Endothelial cell of umbilical vein (primary cell): ENCODE measurements at regions not wholly inside any gene's neighbourhood (a gene's known extent, or its start where the extent isn't known, plus 50 kb on each side); places are given as distances from the start of the nearest gene placed in this dataset.

Source experiments
- BruUV-seq: library from RNA; stranded (reverse); fragments of 400-500 nt; replicated peaks from 2 replicates; lab custom pipeline; 2021; lab: Mats Ljungman, UMichigan
- CTCF ChIA-PET: fragments of 300-600, 350-600 bp; sonication (Branson Sonifier 250); formaldehyde crosslinking; loops from one replicate; lab custom pipeline; 2021; ENCODE audit warnings: antibody characterized with exemption, inconsistent platforms; lab: Charles Lee
- POLR2A ChIA-PET: fragments of 300-600, 350-600 bp; sonication (Branson Sonifier 250); formaldehyde crosslinking; loops from one replicate; lab custom pipeline; 2021; ENCODE audit warnings: antibody characterized with exemption, inconsistent platforms; lab: Charles Lee
- DNase-seq: peaks from one replicate; pipeline ENCODE4 v3.0.0-alpha.2; 2011; ENCODE audit warnings: low read depth, low spot score
- FAIRE-seq: peaks from 2 replicates; lab custom pipeline; 2011; peaks lifted over from hg19 to GRCh38; lab: Jason Lieb, UNC
- H2AFZ ChIP-seq: 2 replicates; pipeline ENCODE4 v1.6.0; 2012; ENCODE audit warnings: low read depth, low read length, control low read depth, inconsistent platforms
- H3K27ac ChIP-seq: 2 replicates; pipeline ENCODE4 v1.5.1; 2011; ENCODE audit warnings: low read depth, mild to moderate bottlenecking, control low read depth, low read length, moderate library complexity; ENCODE audit not compliant: insufficient read depth
- H3K27me3 ChIP-seq, 2 experiments: 2 replicates each; pipeline versions ENCODE4 v1.6.0 to v1.6.1; 2011; ENCODE audit warnings: low read length in 2 of 2, mixed read lengths in 1 of 2; ENCODE audit not compliant: control insufficient read depth in 2 of 2, insufficient read depth in 2 of 2
- H3K36me3 ChIP-seq, 2 experiments: 2 replicates in 1 of 2; 3 replicates in 1 of 2; pipeline ENCODE4 v1.5.1; 2011; ENCODE audit warnings: low read length in 2 of 2, mild to moderate bottlenecking in 1 of 2, moderate library complexity in 1 of 2; ENCODE audit not compliant: control insufficient read depth in 2 of 2, insufficient read depth in 2 of 2; ENCODE audit errors: extremely low read depth in 1 of 2
- H3K4me1 ChIP-seq: 3 replicates; pipeline ENCODE4 v1.5.1; 2011; ENCODE audit warnings: mild to moderate bottlenecking, low read length; ENCODE audit not compliant: control insufficient read depth, insufficient read depth; ENCODE audit errors: extremely low read depth
- H3K4me2 ChIP-seq: 2 replicates; pipeline ENCODE4 v1.6.1; 2011; ENCODE audit warnings: low read length, control low read depth, mixed read lengths; ENCODE audit not compliant: insufficient read depth
- H3K4me3 ChIP-seq, 3 experiments: fragments of 200-600 bp in 1 of 3; sonication (generic), shearing (Covaris generic) in 1 of 3; replicated peaks in 1 of 3; 2 replicates each; pipeline ENCODE4 v1.5.1; 2011 to 2016; ENCODE audit warnings: control low read depth in 3 of 3, low read length in 3 of 3, mild to moderate bottlenecking in 2 of 3, inconsistent platforms in 1 of 3, low read depth in 1 of 3, moderate library complexity in 1 of 3; ENCODE audit not compliant: insufficient read depth in 1 of 3
- H3K79me2 ChIP-seq: 2 replicates; pipeline ENCODE4 v1.6.0; 2012; ENCODE audit warnings: low read length, inconsistent platforms; ENCODE audit not compliant: control insufficient read depth, insufficient read depth
- H3K9ac ChIP-seq: replicated peaks from 2 replicates; pipeline ENCODE3; 2011; ENCODE audit warnings: low read length, control low read depth; ENCODE audit not compliant: insufficient read depth; ENCODE audit errors: extremely low read depth
- H3K9me1 ChIP-seq: replicated peaks from 3 replicates; pipeline ENCODE4 v1.6.0; 2011; ENCODE audit warnings: mild to moderate bottlenecking, low read length; ENCODE audit not compliant: control insufficient read depth, insufficient read depth; ENCODE audit errors: extremely low read depth
- H3K9me3 ChIP-seq: replicated peaks from 2 replicates; pipeline ENCODE4 v1.5.1; 2012; ENCODE audit warnings: low read length, inconsistent platforms; ENCODE audit not compliant: control insufficient read depth, insufficient read depth
- H4K20me1 ChIP-seq: replicated peaks from 2 replicates; pipeline ENCODE3; 2011; ENCODE audit warnings: mild to moderate bottlenecking, low read length; ENCODE audit not compliant: control insufficient read depth, insufficient read depth; ENCODE audit errors: extremely low read depth
- CTCF ChIP-seq, 2 donors: IDR thresholded peaks; 1 replicate in 1 of 2; 2 replicates in 1 of 2; pipeline ENCODE4 v1.5.1; 2011; ENCODE audit warnings: low read length in 2 of 2, mild to moderate bottlenecking in 2 of 2, moderate library complexity in 2 of 2, control low read depth in 1 of 2, inconsistent platforms in 1 of 2, low read depth in 1 of 2; ENCODE audit not compliant: insufficient read depth in 1 of 2; ENCODE audit errors: extremely low read depth in 1 of 2
- EZH2 ChIP-seq: IDR thresholded peaks from 2 replicates; pipeline ENCODE4 v1.6.1; 2012; ENCODE audit warnings: borderline replicate concordance, low read depth, mild to moderate bottlenecking, moderate library complexity, low read length, inconsistent platforms; ENCODE audit not compliant: severe bottlenecking
- GATA2 ChIP-seq: IDR thresholded peaks from 2 replicates; pipeline ENCODE4 v1.7.0; 2011; ENCODE audit warnings: low read depth, mild to moderate bottlenecking, moderate library complexity, mixed read lengths, low read length; ENCODE audit not compliant: insufficient read length, insufficient read depth
- JUN ChIP-seq: IDR thresholded peaks from 2 replicates; pipeline ENCODE4 v1.6.1; 2011; ENCODE audit warnings: borderline replicate concordance, low read depth; ENCODE audit not compliant: insufficient read length, insufficient read depth
- POLR2A ChIP-seq: IDR thresholded peaks from 2 replicates; pipeline ENCODE4 v1.6.1; 2012; ENCODE audit warnings: low read depth, mild to moderate bottlenecking, control low read depth, low read length
- dilution Hi-C: fragments of 300-500 bp; cut with MboI; formaldehyde crosslinking; loops from one replicate; pipeline ENCODE4 v1.15.0; 2019; ENCODE audit warnings: low sequenced_read_pairs; ENCODE audit not compliant: extremely low pct_ligation_motif_present
- intact Hi-C: fragments of 100-400 bp; cut with micrococcal nuclease; formaldehyde crosslinking; loops from one replicate; pipeline ENCODE4 v1.10.0; 2022

DNA sequence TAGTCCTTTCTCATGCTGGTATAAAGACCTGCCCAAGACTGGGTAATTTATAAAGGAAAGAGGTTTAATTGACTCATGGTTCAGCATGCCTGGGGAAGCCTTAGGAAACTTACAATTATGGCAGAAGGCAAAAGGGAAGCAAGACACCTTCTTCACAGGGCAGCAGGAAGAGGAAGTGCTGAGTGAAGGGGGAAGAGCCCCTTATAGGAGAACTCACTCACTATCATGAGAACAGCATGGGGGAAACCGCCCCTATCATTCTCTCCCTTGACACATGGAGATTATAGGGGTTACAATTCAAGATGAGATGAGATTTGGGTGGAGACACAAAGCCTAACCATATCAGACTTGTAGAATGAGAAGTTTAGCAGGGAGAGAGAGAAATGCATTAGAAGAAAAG lies 373.3 kb upstream of the DIAPH2 start:
- Histone ChIP-seq H2AFZ (no peak overlapping the region), H3K4me2 (no peak overlapping the region), H3K27ac (no peak overlapping the region), H3K9me1 (no peaks in the 10 kb centered on the region), H3K4me3 (no peak overlapping the region), H4K20me1 (no peaks in the 10 kb centered on the region), H3K9me3 (no peaks in the 10 kb centered on the region), H3K4me1 (no peaks in the 10 kb centered on the region), H3K27me3 (no peaks in the 10 kb centered on the region), H3K9ac (no peak overlapping the region), H3K36me3 (no peaks in the 10 kb centered on the region), H3K79me2 (no peaks in the 10 kb centered on the region)
- FAIRE-seq, result no peak
- ChIA-PET CTCF (no interaction called here), POLR2A (no interaction called here)
- intact Hi-C loops, result no loop called here
- no TSS peak for BruUV-seq
- TF ChIP-seq JUN, result no peak
- TF ChIP-seq GATA2, result no peak
- TF ChIP-seq POLR2A, result no peak
- dilution Hi-C loops, result no loop called here
- DNase-seq, result no peak

GRCh38 chrX:96314985-96315384 lies 369.7 kb upstream of the DIAPH2 start:
- dilution Hi-C loops, result no loop called here

More at GRCh38 chrX:96314985-96315384, 369.7 kb upstream of the DIAPH2 start:
- TF ChIP-seq CTCF (IDR thresholded peaks at IDR 0.05; ENCODE audit: extremely low read depth in 1 of 2, insufficient read depth in 1 of 2, low read depth in 1 of 2, low read length in 2 of 2), result no peak
- TF ChIP-seq EZH2, result no peak
- TF ChIP-seq JUN, result peak; percentile 23
- no peak for TF ChIP-seq GATA2
- CTCF ChIA-PET, result no interaction called here
- POLR2A ChIA-PET, result no interaction called here
- Histone ChIP-seq H3K9ac (no peak overlapping the region), H3K4me1 (no peaks in the 10 kb centered on the region), H3K36me3 (no peaks in the 10 kb centered on the region), H3K4me2 (no peak overlapping the region), H3K9me1 (no peaks in the 10 kb centered on the region), H3K27me3 (no peaks in the 10 kb centered on the region), H3K9me3 (no peaks in the 10 kb centered on the region), H4K20me1 (no peaks in the 10 kb centered on the region), H2AFZ (no peak overlapping the region), H3K4me3 (no peak overlapping the region), H3K79me2 (no peaks in the 10 kb centered on the region), H3K27ac (no peak overlapping the region)
- intact Hi-C loops, result no loop called here
- FAIRE-seq, result no peak
- peak; percentile 1 for DNase-seq
- BruUV-seq, result no TSS peak
